NCI-H2227 (cell line): ENCODE measurements at regions not wholly inside any gene's neighbourhood (a gene's known extent, or its start where the extent isn't known, plus 50 kb on each side); places are given as distances from the start of the nearest gene placed in this dataset.
"Not testable (repeated sequence)": the region's sequence is repeated elsewhere in the genome, so short reads cannot be mapped to it uniquely, and the experiment has no call there.

Experiments
- DNase-seq: peaks from one replicate; lab custom pipeline; 2025; ENCODE audit not compliant: unreplicated experiment; lab: John Stamatoyannopoulos, UW

- DNase-seq = not testable (repeated sequence)
Observed at GRCh38 chr7:112592565-112593263, 111.9 kb downstream of the LSMEM1 start.

- DNase-seq = no peak
Observed at GRCh38 chr7:112594397-112594796, 113.6 kb downstream of the LSMEM1 start.

- no peak for DNase-seq
Observed at GRCh38 chr7:112596260-112596659, 115.5 kb downstream of the LSMEM1 start.

GRCh38 chr7:112596981-112597380, 116.2 kb downstream of the LSMEM1 start:
- no peak for DNase-seq

- no peak for DNase-seq
Observed at GRCh38 chr7:112603673-112604072, 122.9 kb downstream of the LSMEM1 start.

GRCh38 chr7:112610636-112611035, 129.8 kb downstream of the LSMEM1 start:
- no peak for DNase-seq

GRCh38 chr7:112615701-112616100, 134.9 kb downstream of the LSMEM1 start:
- no peak for DNase-seq

- DNase-seq = no peak
Observed at GRCh38 chr7:112616295-112616694, 135.5 kb downstream of the LSMEM1 start.

GRCh38 chr7:112619343-112619742, 138.6 kb downstream of the LSMEM1 start:
- DNase-seq = no peak

GRCh38 chr7:112622159-112622715, 141.4 kb downstream of the LSMEM1 start:
- DNase-seq = no peak

GRCh38 chr7:112624416-112624815, 143.6 kb downstream of the LSMEM1 start:
- DNase-seq = no peak

- no peak for DNase-seq
Observed at GRCh38 chr7:112630565-112630964, 149.8 kb downstream of the LSMEM1 start.

- DNase-seq = no peak
Observed at GRCh38 chr7:112634107-112634506, 153.3 kb downstream of the LSMEM1 start.

- DNase-seq = no peak
Observed at GRCh38 chr7:112635742-112636141, 154.5 kb downstream of the TMEM168 start.

- DNase-seq = no peak
Observed at GRCh38 chr7:112638675-112639400, 151.4 kb downstream of the TMEM168 start.

- DNase-seq = no peak
Observed at GRCh38 chr7:112640685-112641084, 149.5 kb downstream of the TMEM168 start.

GRCh38 chr7:112646783-112647182, 143.4 kb downstream of the TMEM168 start:
- DNase-seq = peak; percentile 7

GRCh38 chr7:112648781-112649180, 141.4 kb downstream of the TMEM168 start:
- no peak for DNase-seq

- no peak for DNase-seq
Observed at GRCh38 chr7:112649560-112649959, 140.6 kb downstream of the TMEM168 start.

- DNase-seq = no peak
Observed at GRCh38 chr7:112654322-112655216, 135.6 kb downstream of the TMEM168 start.

- DNase-seq = no peak
Observed at GRCh38 chr7:112665709-112666108, 124.5 kb downstream of the TMEM168 start.
